ENCODE measurements at regions not wholly inside any gene's neighbourhood (a gene's known extent, or its start where the extent isn't known, plus 50 kb on each side); places are given as distances from the start of the nearest gene placed in this dataset.

DNA sequence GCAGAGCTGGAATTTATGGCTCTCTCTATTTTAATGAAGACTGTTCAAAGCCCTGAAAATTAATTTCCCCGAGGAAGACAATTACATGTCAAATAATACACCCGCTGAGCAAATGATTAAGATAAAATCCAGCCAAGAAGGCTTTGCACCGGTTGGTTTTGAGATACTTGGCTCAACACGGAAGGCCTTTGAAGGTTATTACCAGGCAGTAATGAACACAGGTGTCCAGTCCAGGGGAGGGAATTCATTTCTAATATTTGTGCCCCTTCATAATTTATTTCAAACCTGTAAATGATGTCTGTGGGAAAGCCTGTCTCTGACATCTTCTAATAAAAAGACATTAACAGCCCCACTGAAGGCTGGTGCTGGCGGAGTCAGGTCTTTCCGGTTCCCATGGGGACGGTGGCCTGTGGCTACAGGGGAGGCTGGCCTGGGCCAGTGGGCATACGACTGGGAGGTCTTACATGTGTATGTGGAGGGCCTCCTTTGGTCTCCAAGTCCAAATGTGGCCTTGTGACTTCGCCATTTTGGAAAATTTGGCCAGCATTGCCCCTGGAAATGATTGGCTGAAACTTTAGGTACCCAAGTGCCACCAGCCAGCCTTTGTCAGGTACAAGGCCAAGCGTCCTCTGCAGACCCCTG is 49.9 kb upstream of the IQSEC1 start:
- FAIRE-seq: no peak
- no peak for DNase-seq (ENCODE audit: insufficient read length, low spot score)

Data from HTR-8/SVneo (cell line).